Upper lobe of left lung (tissue), 6 donors: ENCODE measurements at regions not wholly inside any gene's neighbourhood (a gene's known extent, or its start where the extent isn't known, plus 50 kb on each side); places are given as distances from the start of the nearest gene placed in this dataset.

Source experiments
- ATAC-seq, 2 donors: fragments of 200-7000 bp; cut with Tn5 transposase; one replicate each; pipeline ENCODE4 v1.9.1; 2022; ENCODE audit warnings: mild to moderate bottlenecking in 2 of 2, moderate library complexity in 2 of 2; ENCODE audit not compliant: low FRiP score in 2 of 2
- DNase-seq, 2 donors: peaks; one replicate each; pipeline ENCODE4 v3.0.0-alpha.2; 2019 to 2020
- H3K27ac ChIP-seq, 4 donors: fragments of 200-600 bp; sonication (generic); one replicate each; pipeline ENCODE4 v1.5.1; 2016 to 2019
- H3K27me3 ChIP-seq, 4 donors: fragments of 200-600 bp; sonication (generic); one replicate each; pipeline ENCODE4 v1.5.1; 2017 to 2019
- H3K36me3 ChIP-seq, 4 donors: fragments of 200-600 bp; sonication (generic); one replicate each; pipeline ENCODE4 v1.5.1; 2016 to 2019
- H3K4me1 ChIP-seq, 4 donors: fragments of 200-600 bp; sonication (generic); one replicate each; pipeline ENCODE4 v1.5.1; 2018 to 2019
- H3K4me3 ChIP-seq, 4 donors: fragments of 200-600 bp; sonication (generic); one replicate each; pipeline ENCODE4 v1.5.1; 2017 to 2019; ENCODE audit warnings: mild to moderate bottlenecking in 2 of 4, moderate library complexity in 1 of 4
- H3K9me3 ChIP-seq, 4 donors: fragments of 200-600 bp; sonication (generic); one replicate each; pipeline ENCODE4 v1.5.1; 2018 to 2019
- EP300 ChIP-seq, 4 donors: sonication (generic); formaldehyde crosslinking; IDR thresholded peaks; one replicate each; pipeline ENCODE4 v1.5.1; 2017; ENCODE audit warnings: antibody characterized with exemption in 4 of 4, control low read depth in 2 of 4
- POLR2A ChIP-seq, 4 donors: fragments of 450-650 bp; IDR thresholded peaks; one replicate each; pipeline ENCODE4 v1.5.1; 2016 to 2017; ENCODE audit warnings: antibody characterized with exemption in 4 of 4, mild to moderate bottlenecking in 2 of 4
- POLR2AphosphoS5 ChIP-seq, 2 donors: sonication (generic); formaldehyde crosslinking; IDR thresholded peaks; one replicate each; pipeline ENCODE4 v1.5.1; 2017; ENCODE audit warnings: antibody characterized with exemption in 2 of 2
- WGBS, 2 donors: methylation state at CpG; one replicate each; pipeline ENCODE4 v1.1.5; 2017 to 2018; 5-methylcytosine and 5-hydroxymethylcytosine counted together
- TF ChIP-seq, protein P1 (sequence below), 6 experiments: fragments of 450-650 bp in 4 of 6; fragments of 200-600 bp in 2 of 6; sonication (generic) in 2 of 6; IDR thresholded peaks; one replicate each; pipeline ENCODE4 v1.5.1; 2016 to 2019; ENCODE audit warnings: antibody characterized with exemption in 6 of 6
- donor health status: DM: no; HTN: no; CAD: no; lungs with moderate emphysema.
- donor health status: DM: no; HTN: yes; CAD: no; lungs with severe emphysema.

DNA sequence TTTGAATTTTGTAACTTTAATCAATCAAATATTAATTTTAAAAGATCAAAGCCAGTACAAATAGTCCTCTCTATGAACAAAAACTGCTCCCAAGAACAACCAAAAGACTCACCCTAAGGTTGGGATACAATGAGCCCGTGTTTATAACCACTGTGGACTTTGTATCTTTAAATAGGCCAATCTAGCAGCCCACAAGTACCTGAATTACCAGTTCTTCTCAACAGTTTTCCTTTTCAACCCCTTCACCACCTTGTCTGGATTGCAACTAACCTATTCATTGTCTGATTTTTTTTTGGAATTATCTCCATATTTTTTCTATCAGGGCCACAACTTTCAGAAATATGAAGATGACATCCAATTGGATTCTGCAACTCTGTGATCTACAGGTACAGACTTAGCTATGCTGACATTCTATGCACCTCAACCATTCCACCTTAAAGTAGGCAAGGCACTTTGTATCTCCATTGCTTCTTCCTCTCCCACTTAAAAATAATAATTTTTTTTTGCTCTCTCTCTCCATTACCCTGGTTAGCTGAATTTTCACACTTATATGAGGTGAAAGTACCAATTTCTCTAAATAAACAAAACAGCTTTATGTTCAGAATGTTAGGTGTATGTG lies 81.9 kb upstream of the MAPRE2 start:
- TF ChIP-seq POLR2AphosphoS5 (IDR thresholded peaks at IDR 0.05) (no peak), EP300 (IDR thresholded peaks at IDR 0.05) (no peak), POLR2A (IDR thresholded peaks at IDR 0.05) (no peak)
- TF ChIP-seq, protein P1, sequence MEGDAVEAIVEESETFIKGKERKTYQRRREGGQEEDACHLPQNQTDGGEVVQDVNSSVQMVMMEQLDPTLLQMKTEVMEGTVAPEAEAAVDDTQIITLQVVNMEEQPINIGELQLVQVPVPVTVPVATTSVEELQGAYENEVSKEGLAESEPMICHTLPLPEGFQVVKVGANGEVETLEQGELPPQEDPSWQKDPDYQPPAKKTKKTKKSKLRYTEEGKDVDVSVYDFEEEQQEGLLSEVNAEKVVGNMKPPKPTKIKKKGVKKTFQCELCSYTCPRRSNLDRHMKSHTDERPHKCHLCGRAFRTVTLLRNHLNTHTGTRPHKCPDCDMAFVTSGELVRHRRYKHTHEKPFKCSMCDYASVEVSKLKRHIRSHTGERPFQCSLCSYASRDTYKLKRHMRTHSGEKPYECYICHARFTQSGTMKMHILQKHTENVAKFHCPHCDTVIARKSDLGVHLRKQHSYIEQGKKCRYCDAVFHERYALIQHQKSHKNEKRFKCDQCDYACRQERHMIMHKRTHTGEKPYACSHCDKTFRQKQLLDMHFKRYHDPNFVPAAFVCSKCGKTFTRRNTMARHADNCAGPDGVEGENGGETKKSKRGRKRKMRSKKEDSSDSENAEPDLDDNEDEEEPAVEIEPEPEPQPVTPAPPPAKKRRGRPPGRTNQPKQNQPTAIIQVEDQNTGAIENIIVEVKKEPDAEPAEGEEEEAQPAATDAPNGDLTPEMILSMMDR (IDR thresholded peaks at IDR 0.05): no peak
- no peak for ATAC-seq
- Histone ChIP-seq H3K27me3 (no peaks in the 10 kb centered on the region), H3K9me3 (no peaks in the 10 kb centered on the region), H3K27ac (no peak overlapping the region), H3K4me1 (peaks cover 0 to 7% (median 0%) of the 10 kb centered on the region in 4 donors), H3K36me3 (no peaks in the 10 kb centered on the region), H3K4me3 (no peak overlapping the region)
- 77 to 81% methylated on average over 1 of the region's 1 CpG for WGBS, 2 donors
- no peak for DNase-seq

DNA sequence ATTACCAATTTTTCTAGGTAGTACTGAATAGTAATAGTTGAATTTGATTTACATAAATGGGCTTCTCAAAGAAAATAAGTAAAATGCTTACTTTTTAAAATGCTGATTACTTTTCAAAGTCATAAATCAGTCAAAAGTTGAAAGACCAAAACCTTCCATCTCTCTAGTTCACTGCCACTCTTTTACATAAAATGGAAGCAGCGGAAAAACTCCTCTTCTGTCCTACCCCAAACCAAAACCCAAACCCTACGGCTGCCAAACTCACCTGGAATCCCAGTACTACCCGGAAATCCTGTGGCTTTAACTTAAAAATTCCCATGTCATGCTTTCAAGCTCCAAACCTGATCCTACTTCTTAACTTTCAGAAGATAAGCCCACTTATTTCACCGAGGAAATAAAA lies 81.2 kb upstream of the MAPRE2 start:
- no peaks in the 10 kb centered on the region for H3K27me3 ChIP-seq
- no peak overlapping the region for H3K27ac ChIP-seq
- ATAC-seq (no peak), DNase-seq (no peak)
- no peak for TF ChIP-seq POLR2A (IDR thresholded peaks at IDR 0.05)
- TF ChIP-seq POLR2AphosphoS5 (IDR thresholded peaks at IDR 0.05): no peak
- no peak for TF ChIP-seq EP300 (IDR thresholded peaks at IDR 0.05)
- TF ChIP-seq, protein P1 (IDR thresholded peaks at IDR 0.05): no peak
- H3K36me3 ChIP-seq: no peaks in the 10 kb centered on the region
- peaks cover 0 to 7% (median 0%) of the 10 kb centered on the region in 4 donors for H3K4me1 ChIP-seq
- H3K4me3 ChIP-seq: no peak overlapping the region
- no peaks in the 10 kb centered on the region for H3K9me3 ChIP-seq
- 81 to 85% methylated on average over 4 of the region's 4 CpGs for WGBS, 2 donors

DNA sequence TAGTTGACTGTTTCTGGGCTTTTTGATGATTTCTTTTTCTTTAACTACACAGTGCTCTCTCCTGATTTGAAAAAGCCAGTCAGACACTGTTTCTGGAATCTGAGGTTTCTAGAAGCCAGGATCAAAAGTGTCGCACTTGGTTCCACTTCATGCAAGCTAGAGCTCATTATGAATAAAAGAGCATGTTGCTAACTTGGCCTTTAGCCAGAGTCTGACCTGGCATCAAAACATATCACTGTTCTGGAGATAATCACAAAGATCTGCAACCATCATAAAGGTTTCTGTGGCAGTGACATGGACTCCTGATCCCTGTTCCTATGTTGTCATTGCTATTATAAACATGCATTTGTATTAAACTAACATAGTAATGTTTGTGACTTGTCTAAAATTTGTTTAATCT lies 76.1 kb upstream of the MAPRE2 start:
- Histone ChIP-seq H3K4me1 (no peaks in the 10 kb centered on the region), H3K27me3 (no peaks in the 10 kb centered on the region), H3K36me3 (no peaks in the 10 kb centered on the region), H3K4me3 (no peak overlapping the region), H3K9me3 (no peaks in the 10 kb centered on the region), H3K27ac (no peak overlapping the region)
- DNase-seq (no peak), ATAC-seq (no peak)
- WGBS, 2 donors: 65 to 74% methylated on average over 1 of the region's 1 CpG
- TF ChIP-seq, protein P1 (IDR thresholded peaks at IDR 0.05): no peak
- TF ChIP-seq EP300 (IDR thresholded peaks at IDR 0.05): no peak
- TF ChIP-seq POLR2AphosphoS5 (IDR thresholded peaks at IDR 0.05): no peak

DNA sequence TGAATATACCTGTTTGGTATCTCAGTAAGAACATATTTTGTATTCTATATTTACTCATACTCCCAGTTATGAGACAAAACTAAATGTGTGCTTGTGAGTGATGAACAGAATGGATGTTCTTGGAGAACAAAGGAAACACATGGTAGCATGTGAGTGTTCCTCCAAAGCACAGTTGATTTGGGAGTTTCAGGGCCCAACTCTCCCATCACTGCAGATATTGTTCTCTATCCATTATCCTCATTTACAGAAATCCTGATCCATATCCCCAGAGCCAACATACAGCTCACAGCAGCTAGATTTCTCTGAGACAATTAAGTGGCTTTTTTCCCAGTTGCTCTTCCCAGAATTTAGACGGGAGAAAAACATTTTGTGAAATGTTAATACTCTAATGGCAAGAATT lies 75.6 kb upstream of the MAPRE2 start:
- DNase-seq (no peak), ATAC-seq (no peak)
- Histone ChIP-seq H3K9me3 (no peaks in the 10 kb centered on the region), H3K27me3 (no peaks in the 10 kb centered on the region), H3K27ac (no peak overlapping the region), H3K36me3 (no peaks in the 10 kb centered on the region), H3K4me1 (no peaks in the 10 kb centered on the region), H3K4me3 (no peak overlapping the region)
- TF ChIP-seq POLR2AphosphoS5 (IDR thresholded peaks at IDR 0.05) (no peak), EP300 (IDR thresholded peaks at IDR 0.05) (no peak), POLR2A (IDR thresholded peaks at IDR 0.05) (no peak)
- WGBS, 2 donors: 75 to 81% methylated on average over 1 of the region's 1 CpG

DNA sequence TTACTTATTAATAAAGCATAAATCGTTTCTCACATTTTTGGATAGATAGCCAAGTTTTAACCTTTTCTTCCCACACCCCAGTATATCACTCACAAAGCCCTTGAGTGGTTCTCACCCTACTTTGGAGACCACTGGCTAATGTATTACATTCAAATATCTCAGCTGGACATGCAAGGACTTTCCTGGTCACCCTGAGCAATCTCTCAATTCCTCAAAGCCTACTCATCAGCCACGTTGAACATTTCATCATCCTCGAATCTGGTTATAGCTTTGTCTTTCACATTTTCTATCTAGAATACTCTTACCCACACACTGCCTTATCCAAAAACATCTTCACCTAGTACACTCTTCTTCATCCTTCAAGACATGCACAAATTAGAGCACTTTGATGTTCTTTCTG lies 71.1 kb upstream of the MAPRE2 start:
- TF ChIP-seq POLR2A (IDR thresholded peaks at IDR 0.05) (no peak), EP300 (IDR thresholded peaks at IDR 0.05) (no peak), POLR2AphosphoS5 (IDR thresholded peaks at IDR 0.05) (no peak)
- TF ChIP-seq, protein P1 (IDR thresholded peaks at IDR 0.05): no peak
- no peaks in the 10 kb centered on the region for H3K9me3 ChIP-seq
- H3K4me3 ChIP-seq: no peak overlapping the region
- 56 to 75% methylated on average over 3 of the region's 3 CpGs for WGBS, 2 donors
- no peaks in the 10 kb centered on the region for H3K36me3 ChIP-seq
- no peaks in the 10 kb centered on the region for H3K4me1 ChIP-seq
- ATAC-seq: no peak
- H3K27me3 ChIP-seq: no peaks in the 10 kb centered on the region
- no peak overlapping the region for H3K27ac ChIP-seq
- DNase-seq: no peak
